RWPE2 (cell line): ENCODE measurements at regions not wholly inside any gene's neighbourhood (a gene's known extent, or its start where the extent isn't known, plus 50 kb on each side); places are given as distances from the start of the nearest gene placed in this dataset.

Source experiments
- ATAC-seq: fragments of 200-7000 bp; cut with Tn5 transposase; 3 replicates; pipeline ENCODE4 v1.9.1; 2021; ENCODE audit warnings: low read depth
- DNase-seq: peaks from one replicate; pipeline ENCODE4 v3.0.0-alpha.2; 2020; ENCODE audit warnings: low spot score
- H3K27ac ChIP-seq: fragments of 450-650 bp; 2 replicates; pipeline ENCODE4 v1.5.1; 2017; ENCODE audit warnings: mild to moderate bottlenecking; ENCODE audit not compliant: poor library complexity, severe bottlenecking
- H3K27me3 ChIP-seq: fragments of 250-450 bp; sonication (Bioruptor Pico); 2 replicates; pipeline ENCODE4 v1.5.1; 2021; ENCODE audit warnings: mild to moderate bottlenecking, moderate library complexity; ENCODE audit not compliant: insufficient read depth, poor library complexity, severe bottlenecking
- H3K36me3 ChIP-seq: fragments of 250-450 bp; sonication (Bioruptor Pico); 2 replicates; pipeline ENCODE4 v1.5.1; 2020; ENCODE audit warnings: low read depth, mild to moderate bottlenecking, moderate library complexity
- H3K4me1 ChIP-seq: fragments of 250-450 bp; sonication (Bioruptor Pico); 2 replicates; pipeline ENCODE4 v1.5.1; 2021; ENCODE audit warnings: mild to moderate bottlenecking, moderate library complexity; ENCODE audit not compliant: insufficient read depth, poor library complexity, severe bottlenecking
- H3K4me3 ChIP-seq: fragments of 250-450 bp; sonication (Bioruptor Pico); 2 replicates; pipeline ENCODE4 v1.5.1; 2021; ENCODE audit warnings: mild to moderate bottlenecking, moderate library complexity; ENCODE audit not compliant: severe bottlenecking
- H3K9me3 ChIP-seq: fragments of 250-450 bp; sonication (Bioruptor Pico); 2 replicates; pipeline ENCODE4 v1.5.1; 2021; ENCODE audit warnings: mild to moderate bottlenecking, moderate library complexity; ENCODE audit not compliant: severe bottlenecking
- CTCF ChIP-seq: fragments of 450-650 bp; IDR thresholded peaks from one replicate; pipeline ENCODE4 v1.5.1; 2017; ENCODE audit warnings: mild to moderate bottlenecking, moderate library complexity; ENCODE audit not compliant: poor library complexity, severe bottlenecking

- Histone ChIP-seq H3K9me3 (peaks cover 2% of the 10 kb centered on the region), H3K4me1 (no peaks in the 10 kb centered on the region), H3K27me3 (no peaks in the 10 kb centered on the region), H3K36me3 (no peaks in the 10 kb centered on the region), H3K27ac (no peak overlapping the region), H3K4me3 (no peak overlapping the region)
- DNase-seq, result no peak
- ATAC-seq, result no peak
- no peak for TF ChIP-seq CTCF
These were observed 526.6 kb downstream of the MN1 start for GRCh38 chr22:27274770-27275449.

GRCh38 chr22:27278946-27279345 is 522.6 kb downstream of the MN1 start:
- H3K36me3 ChIP-seq, result no peaks in the 10 kb centered on the region
- H3K9me3 ChIP-seq, result peaks cover 2% of the 10 kb centered on the region
- no peak for ATAC-seq
- H3K4me1 ChIP-seq, result no peaks in the 10 kb centered on the region
- no peak overlapping the region for H3K27ac ChIP-seq
- no peak for DNase-seq
- no peaks in the 10 kb centered on the region for H3K27me3 ChIP-seq
- no peak overlapping the region for H3K4me3 ChIP-seq
- TF ChIP-seq CTCF, result no peak

- no peaks in the 10 kb centered on the region for H3K27me3 ChIP-seq
- no peak overlapping the region for H3K27ac ChIP-seq
- no peaks in the 10 kb centered on the region for H3K36me3 ChIP-seq
- DNase-seq (no peak), ATAC-seq (no peak)
- no peak overlapping the region for H3K4me3 ChIP-seq
- H3K9me3 ChIP-seq, result no peaks in the 10 kb centered on the region
- TF ChIP-seq CTCF, result no peak
- no peaks in the 10 kb centered on the region for H3K4me1 ChIP-seq
These were observed 518.3 kb downstream of the MN1 start for GRCh38 chr22:27283240-27283639.

GRCh38 chr22:27283714-27284113 is 517.8 kb downstream of the MN1 start:
- Histone ChIP-seq H3K36me3 (no peaks in the 10 kb centered on the region), H3K4me3 (no peak overlapping the region), H3K27ac (no peak overlapping the region), H3K4me1 (no peaks in the 10 kb centered on the region), H3K9me3 (no peaks in the 10 kb centered on the region), H3K27me3 (no peaks in the 10 kb centered on the region)
- DNase-seq (no peak), ATAC-seq (no peak)
- TF ChIP-seq CTCF, result no peak

GRCh38 chr22:27284324-27284723 is 517.2 kb downstream of the MN1 start:
- Histone ChIP-seq H3K36me3 (no peaks in the 10 kb centered on the region), H3K9me3 (no peaks in the 10 kb centered on the region), H3K27ac (no peak overlapping the region), H3K4me3 (no peak overlapping the region), H3K4me1 (no peaks in the 10 kb centered on the region), H3K27me3 (no peaks in the 10 kb centered on the region)
- ATAC-seq (no peak), DNase-seq (no peak)
- no peak for TF ChIP-seq CTCF
